Endometrial microvascular endothelial cells (primary cell): ENCODE measurements at regions not wholly inside any gene's neighbourhood (a gene's known extent, or its start where the extent isn't known, plus 50 kb on each side); places are given as distances from the start of the nearest gene placed in this dataset.

Experiments
- in situ Hi-C: cut with HindIII; loops from 2 replicates; pipeline ENCODE4 v1.10.0; 2017; ENCODE audit warnings: low sequenced_read_pairs, low pct_unique_long_range_greater_than_20kb; ENCODE audit errors: inconsistent ontology term

DNA sequence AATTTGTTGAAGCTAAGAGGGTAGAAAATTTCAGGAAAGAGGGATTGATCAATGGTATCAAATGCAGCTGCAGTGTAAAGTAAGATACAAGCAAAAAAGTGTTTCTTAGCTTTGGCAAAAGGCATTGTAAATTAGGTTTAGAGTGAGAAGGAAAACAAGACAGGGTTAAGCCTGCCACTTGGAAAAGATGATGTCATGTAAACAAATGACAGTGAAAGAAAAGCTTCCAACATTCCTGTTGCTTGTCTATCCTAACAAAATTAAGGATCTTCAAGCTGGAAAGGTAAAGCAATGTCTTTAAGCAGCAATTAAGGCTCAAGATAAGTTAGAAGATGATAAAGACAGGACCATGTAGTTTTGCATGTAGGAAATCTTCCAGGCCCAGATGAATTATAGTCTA, 139.1 kb upstream of the PPP2R2B start:
- in situ Hi-C loops: no loop called here

DNA sequence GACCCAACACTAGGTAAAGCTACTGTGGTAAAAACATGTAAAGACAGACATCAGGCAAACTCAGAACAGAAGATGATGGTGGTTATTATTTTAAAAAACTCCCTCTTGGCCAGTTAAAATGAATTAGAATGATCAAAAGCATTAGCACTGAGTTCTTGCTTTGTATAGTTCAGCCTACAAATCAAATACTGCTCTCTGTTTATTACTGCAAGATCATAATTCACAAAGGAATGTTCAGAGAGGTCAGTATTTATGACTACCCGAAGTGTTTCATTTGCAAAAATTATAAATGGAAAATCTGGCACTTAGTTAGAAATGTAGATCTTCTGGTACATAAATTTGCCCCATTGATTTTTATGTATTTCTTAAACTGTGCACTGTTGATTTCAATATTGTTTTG, 140.3 kb upstream of the PPP2R2B start:
- in situ Hi-C loops: no loop called here

DNA sequence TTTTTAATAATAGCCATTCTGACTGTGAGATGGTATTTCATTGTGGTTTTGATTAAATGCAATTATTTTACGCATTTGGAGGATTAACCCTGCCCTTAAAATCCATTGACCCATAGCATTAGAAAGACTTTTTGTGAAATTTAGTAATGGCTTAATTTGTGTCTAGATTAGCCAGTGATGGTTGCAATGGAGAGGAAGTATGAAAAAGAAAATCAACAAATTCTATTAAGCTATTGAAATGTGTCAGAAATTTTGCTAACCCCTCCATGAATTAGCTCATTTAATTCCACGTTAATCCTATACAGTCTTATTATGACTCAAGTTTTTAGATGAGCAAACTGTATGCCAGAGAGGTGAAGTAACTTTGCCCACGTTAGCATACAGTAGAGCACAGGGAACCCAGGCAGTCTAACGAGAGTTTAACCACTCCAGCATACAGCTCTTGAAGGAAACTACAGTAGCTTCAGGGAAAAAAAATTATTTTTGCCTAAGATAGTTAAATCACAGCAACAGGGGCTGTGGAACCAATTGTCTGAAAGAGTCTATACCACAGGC, 158.2 kb upstream of the PPP2R2B start:
- in situ Hi-C loops: no loop called here

DNA sequence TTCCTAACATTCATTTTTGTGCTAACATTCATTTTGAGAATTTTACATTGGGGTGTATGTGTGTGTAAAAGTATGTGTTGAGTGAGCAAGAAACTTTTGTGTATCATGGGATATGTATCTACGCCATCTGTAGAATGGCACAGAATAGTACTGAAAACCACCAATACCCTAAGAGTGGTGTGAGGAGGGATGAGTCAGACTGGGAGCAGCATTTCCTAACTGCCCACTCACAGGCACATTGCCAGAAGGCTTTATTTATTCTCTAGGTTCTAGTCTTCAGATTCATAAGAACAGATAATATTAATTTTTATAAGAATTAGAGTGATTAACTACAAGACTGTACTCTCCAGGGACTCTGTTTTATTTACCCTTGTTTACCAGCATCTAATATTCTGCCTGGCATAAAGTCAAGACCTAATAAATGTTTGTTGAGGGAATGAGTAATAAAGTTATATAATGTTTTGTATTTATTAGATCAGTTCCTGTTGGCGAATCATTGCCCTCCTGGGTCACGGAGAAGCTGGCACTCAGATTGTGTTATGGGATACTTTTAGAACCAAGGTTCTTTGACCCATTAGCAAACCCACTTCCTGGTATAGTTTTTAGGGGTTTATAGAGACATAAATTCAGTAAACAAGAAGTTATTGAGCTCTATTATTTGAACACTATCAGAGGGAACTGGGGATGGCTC, 159.1 kb upstream of the PPP2R2B start:
- in situ Hi-C loops: no loop called here

DNA sequence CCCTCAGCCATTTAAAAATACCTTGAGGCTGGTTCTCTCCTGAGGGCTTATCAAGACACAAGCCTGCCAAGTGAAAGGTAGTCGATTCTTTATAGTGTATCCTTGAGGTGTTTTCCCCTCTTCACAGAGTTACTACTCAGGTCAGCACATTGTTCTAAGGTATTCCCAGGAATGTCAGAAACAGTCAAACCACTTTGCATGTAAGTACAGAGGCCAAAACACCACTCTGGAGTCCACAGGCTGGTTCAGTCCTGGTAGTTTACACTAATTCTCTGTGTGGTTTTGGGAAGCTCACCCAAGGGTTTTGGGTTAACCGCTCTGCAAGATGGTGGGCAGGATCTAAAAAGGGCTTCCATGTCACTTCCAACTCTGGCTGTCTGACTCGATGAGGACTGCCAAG, 162.3 kb upstream of the PPP2R2B start:
- in situ Hi-C loops: no loop called here

DNA sequence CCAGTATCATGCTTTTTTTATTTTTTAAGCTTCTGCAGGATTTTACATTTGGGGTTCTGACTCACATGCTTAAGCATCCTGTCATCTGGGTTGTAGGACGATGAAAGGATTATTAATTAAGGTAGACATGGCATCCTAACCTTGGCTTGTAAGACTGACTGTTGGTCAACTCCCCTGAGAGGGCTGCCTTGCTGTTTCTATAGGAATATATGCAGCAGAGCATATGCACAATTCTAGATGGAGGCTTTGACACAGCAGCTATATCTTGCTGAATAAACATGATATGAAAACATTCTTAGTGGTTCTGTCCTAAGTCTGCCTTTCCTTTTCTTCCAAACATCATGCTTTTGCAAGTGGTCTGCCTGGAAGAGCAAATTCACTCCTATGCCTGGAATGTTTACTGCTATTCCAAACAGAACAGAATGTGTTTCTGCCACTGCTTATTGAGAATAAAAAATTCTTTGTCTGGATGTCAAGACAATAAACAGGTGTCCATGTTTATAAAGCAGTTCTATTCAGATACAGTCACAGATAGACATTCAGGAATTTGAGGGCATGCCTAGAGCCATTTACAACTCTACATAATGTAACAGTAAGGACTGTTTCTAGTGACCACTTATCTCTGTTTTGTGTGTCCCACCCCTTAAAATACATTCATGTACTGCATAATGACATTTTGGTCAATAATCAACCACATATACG, 166.2 kb upstream of the PPP2R2B start:
- in situ Hi-C loops: no loop called here

DNA sequence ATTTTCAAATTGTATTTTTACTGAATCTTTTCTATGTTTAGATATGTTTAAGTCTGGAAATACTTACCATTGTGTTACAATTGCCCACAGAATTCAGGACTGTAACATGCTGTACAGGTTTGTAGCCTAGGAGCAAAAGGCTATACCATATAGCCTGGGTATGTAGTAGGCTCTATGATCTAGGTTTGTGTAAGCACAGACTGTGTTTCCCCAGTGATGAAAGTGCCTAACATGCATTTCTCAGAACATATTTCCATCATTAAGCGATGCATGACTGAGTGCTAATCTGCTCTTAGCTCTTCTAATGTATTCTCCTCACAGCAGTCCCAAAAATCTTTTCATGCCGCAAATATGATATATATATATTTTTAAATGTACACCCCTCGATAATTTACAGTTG, 166.7 kb upstream of the PPP2R2B start:
- in situ Hi-C loops: no loop called here

DNA sequence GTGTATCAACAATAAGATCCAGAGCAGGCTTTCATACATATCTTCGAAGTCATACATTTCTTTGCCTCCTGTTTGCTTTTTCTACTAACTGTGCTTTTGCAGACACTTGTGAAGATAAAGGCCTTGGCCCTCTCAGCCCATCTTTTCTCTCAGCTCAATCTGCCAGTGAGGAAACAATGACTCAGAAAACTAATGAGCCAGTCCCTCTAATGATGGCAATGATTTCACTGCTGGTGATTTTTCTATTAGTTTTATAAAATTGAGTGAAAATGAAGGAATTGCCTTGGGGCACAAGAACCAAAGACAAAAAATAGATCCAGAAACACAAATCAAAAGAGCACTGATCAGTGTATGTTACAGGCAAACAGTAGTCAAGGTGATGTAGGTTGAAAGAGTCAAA, 167.7 kb upstream of the PPP2R2B start:
- in situ Hi-C loops: no loop called here

DNA sequence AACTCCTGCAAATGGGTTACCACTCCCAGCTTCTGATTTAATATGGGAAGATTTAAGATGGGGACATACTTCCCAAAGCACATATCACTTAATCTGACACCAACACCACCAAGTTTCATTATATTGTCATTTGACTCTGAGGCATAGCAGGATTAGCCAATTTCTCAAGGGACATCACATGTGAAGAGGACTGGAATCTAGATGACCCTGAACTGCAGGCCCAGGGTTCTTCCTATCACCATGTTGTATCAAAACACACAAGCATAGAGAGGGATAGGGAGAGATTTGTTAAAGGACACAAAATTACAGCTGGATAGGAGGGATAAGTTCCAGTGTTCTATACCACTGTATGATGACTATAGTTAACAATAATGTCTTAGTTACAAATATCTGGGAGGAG, 168.3 kb upstream of the PPP2R2B start:
- in situ Hi-C loops: no loop called here

DNA sequence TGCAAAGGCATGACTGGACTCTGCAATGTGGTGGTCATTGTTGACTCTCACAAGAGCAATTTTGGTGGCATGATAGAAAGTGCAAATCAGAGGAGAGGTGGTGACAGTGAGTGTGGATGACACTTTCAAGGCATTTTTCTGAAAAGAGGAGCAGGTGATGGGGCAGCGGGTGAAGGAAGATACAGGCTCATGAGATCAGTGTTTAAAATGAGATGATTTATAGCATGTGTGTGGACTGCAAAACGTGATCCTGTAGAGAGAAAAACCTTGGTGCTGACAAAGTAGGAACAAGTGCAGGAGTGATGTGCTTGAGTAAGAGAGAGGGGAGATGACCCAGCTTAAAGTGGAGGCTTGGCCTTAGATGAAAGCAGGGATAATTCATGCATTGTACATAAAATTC, 171.2 kb upstream of the PPP2R2B start:
- in situ Hi-C loops: no loop called here

DNA sequence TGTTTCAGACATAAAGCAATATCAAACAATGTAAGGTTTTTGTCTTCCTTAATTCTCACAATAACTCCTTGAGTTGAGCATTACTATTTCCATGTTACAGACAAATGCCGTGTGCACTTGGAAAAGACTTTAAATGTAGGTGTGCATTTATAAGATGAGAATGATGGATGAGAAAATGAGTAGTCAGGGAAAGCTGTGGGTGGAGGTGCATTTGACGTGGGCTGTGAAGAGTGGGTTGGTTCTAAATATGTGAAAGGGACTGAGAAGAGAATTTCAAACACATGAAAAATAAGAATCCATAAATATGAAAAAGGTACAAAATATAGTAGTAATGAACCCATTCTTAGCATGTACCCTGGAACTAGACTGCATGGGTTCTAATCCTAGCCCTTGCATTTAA, 171.6 kb upstream of the PPP2R2B start:
- in situ Hi-C loops: no loop called here

DNA sequence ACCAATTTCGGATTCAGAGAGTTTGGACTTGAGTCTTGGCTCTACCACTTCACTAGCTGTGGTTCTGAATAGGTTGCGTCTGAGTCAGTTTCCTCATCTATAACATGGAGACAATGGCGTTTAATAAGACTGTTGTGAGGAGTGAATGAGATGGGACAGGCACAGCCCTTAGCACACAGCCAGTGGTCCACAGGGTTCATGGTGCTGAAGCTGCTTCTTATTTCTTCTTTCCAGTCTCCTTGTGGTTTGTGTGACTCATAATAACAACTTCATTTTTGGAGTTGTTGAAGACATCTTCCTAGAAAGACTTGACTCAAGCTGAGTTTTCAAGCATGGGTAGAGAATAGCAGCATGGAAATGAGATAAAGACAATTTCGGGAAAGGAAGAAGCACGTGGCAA, 172.6 kb upstream of the PPP2R2B start:
- in situ Hi-C loops: no loop called here

DNA sequence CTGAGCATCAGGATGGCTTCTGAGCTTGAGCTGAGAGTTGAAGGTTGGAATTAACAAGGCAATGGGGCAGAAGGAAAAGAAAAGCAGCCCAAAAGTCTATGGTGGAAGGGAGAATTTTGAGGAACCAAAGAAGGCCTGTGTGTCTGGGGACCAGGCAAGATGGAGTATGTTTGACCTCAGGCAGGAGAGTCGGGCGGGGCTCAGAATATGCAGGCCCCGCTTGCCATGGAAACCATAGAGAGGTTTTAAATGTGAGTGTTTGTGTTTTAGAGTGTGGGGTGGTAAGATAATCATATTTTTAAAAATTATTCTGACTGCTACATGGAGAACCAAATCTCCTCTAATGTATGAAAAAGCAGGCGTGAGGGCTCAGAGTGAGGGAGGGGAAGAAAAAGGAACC, 174.0 kb upstream of the PPP2R2B start:
- in situ Hi-C loops: no loop called here

DNA sequence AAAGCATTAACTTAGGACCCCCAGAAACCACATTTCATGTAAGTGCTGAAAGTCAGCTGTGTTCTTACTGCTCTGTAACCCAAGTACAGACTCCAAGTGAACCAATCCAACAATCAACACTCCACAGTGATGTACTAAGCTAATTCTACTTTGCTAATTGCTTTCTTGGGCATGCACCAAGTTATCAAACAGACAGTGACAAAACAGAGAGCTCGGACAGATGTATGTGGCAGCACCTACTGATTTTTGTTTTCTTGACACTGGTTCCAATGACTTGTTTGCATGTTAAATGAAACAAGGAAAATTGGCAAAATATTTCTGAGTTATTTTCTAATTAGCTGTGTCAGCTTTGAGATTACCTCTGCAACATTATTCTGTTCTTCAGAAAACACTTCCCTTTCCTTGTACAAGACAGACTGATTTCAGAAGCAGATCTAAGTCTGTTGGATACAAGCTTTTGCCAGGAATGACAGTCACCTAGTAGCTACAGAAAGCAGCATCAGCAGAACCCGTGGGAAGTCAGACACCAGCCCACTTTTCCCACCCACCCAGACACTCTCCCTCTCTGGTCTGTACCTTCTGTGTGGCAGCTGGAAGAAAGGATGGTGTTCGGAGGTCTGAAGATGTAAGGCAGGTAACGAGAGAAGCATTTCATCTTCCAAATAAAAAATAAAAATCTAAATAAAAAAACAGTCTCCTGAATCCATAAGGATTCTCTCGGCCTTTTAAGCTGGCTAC, 176.7 kb upstream of the PPP2R2B start:
- in situ Hi-C loops: no loop called here

DNA sequence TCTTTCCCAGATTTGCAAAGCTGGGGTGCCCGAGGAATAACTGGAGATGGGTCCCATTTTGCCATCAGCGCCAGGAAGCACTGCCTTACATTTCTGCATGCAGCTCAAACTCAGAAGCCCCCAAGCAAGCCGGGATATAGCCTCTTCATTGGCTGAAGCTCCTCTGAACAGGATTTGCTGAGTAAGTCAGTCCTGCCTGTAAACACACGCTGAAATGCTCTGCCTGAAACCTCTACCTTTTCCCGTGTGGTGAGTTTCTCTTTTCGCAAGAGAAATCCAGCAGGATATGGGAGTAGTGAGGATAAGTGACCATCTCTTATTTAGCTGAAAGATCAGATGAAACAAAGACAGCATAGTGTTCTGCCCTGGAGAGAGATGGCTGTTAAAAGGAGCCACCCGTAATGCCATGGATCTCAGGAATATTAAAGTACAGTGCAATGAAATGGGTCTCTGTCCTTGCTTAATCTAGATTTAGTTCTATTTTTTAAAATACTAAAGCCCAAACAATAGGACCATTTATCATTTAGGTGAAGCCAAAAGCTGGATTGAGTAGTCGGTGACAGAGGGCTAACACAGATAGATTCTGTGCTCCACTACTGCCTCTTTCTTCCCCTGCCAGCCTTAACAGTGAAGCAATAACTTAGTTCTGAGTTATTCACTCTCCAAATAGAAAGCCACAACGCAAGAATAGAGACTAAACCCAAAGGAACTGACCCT, 177.5 kb upstream of the PPP2R2B start:
- in situ Hi-C loops: no loop called here

DNA sequence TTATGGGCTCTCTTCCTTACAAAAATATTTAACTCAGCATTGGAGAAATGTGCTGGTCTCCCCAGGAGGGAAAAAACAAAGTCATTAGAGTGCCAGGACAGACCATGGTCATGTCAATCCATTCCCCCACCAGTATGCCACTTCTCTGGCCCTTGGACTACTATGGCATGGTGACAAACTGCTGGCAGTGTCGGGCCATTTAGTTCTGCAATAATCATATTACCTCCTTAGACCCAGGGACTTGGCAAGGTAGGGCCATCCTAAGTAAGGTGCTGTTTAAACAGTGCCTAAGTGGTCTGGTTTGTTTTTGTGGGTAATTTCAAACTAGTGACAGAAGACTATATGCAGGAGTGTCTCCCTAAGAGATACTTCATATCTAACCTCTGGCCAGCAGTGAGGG, 177.8 kb upstream of the STK32A start:
- in situ Hi-C loops: no loop called here

DNA sequence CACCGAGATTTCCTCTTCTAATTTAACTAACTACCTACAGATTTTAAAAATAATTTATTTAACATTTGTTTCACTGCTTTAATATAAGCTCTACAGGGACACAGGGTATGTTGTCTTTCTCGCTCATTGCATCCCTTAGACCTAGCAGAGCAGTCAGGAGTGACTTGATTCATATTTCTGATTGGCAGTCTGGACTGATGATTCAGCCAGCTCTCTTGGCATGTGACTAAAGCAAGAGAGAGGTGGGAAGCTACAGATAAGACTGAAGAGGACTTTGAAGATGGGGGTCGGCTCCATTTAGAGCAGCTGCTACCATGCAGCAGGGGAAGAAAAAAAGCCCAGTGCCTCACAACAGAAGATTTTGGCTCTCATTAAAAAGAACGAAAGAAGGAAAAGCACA, 173.4 kb upstream of the STK32A start:
- in situ Hi-C loops: no loop called here

DNA sequence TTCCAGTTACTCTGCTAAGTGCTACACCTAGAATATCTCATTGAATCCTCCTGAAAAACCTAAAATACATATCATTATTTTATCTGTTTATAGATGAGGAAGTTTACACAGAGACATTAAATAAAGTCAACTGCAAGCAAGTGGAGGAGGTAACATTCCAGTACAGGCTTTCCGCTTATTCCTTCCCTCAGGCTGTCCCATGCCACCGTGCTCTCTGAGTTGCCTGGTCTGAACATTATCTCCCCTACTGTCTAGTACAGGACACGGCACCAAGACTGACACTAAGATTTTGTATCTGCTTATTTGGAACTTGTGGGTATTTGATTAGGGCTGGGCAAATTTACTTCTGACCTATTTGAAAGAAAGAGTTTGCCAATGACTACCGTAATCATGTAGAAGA, 172.4 kb upstream of the STK32A start:
- in situ Hi-C loops: no loop called here

DNA sequence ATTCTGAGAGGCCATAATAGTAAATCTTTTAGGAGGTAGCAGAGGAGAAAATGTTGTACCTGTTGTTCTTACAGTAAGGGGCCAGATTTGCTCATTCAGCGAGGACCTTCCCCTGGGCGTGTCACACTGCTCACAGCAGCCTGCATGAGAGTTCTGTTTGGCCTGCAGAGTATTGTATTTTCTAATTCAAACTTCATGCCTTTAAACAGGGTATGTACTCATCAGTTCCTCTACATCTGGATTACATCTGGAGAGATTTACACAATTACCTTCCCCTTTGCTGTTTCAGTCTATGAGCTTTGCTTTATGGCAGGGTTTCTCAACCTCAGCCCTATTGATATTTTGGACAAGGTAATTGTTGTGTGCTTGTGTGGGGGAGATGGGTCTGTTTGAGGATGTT, 170.9 kb upstream of the STK32A start:
- in situ Hi-C loops: no loop called here
